ENCODE measurements at regions not wholly inside any gene's neighbourhood (a gene's known extent, or its start where the extent isn't known, plus 50 kb on each side); places are given as distances from the start of the nearest gene placed in this dataset.

DNA sequence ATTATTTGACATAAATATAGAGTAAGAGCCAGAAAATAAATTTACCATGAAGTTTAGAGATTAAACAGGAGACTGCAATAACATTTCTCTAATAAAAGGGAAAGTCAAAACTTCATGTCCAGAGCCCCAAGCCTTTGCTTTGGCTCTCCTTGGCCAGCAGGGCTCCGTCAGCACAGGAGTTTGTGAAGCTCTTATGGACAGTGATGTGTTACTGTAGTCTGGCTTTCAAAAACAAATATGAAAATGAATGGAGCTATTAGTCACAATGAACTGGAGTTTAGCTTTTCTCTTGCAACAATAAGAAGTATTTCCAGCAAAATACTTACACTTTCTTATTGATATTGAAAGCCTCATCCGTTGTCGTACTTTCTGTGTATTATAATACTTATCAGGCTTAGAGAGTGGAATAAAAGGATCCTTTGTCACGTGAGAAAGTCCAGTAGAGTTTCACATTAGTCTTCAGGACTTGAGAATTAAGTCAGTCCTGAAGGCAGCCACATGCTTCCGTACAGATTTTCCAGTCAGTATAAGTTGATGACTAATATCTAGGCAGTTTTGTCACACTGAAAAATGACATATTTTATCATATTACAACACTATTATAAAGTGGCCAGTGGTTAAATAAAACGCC, 117.0 kb upstream of the PRL start:
- Mint-ChIP-seq H3K9me3 (peaks cover 6% of the 10 kb centered on the region), H3K4me3 (no peak overlapping the region), H3K4me1 (ENCODE audit: low read depth) (no peaks in the 10 kb centered on the region), H3K27ac (no peak overlapping the region), H3K27me3 (no peaks in the 10 kb centered on the region), H3K36me3 (ENCODE audit: low read depth) (no peaks in the 10 kb centered on the region)
- intact Hi-C loops (cut with micrococcal nuclease), result no loop called here

DNA sequence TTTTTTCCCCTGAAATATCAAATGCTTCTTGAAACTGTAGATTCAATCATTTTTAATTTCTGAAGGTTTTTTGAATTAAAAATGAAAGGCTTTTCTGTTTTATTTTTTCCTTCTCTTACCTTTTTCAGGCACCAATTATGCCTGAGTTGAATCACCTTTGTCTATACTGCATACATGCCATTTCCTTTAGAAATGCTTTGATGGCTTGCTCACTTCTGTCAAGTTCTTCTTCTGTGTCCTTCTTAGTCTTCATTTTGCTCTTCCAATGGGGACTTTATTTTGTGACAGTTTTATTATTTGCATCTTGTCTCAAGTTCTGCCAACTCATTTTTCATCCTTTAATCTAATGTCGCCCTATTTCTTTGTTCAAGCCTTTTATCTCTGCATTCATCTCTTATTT, 121.9 kb upstream of the PRL start:
- no peaks in the 10 kb centered on the region for H3K4me1 Mint-ChIP-seq (ENCODE audit: low read depth)

DNA sequence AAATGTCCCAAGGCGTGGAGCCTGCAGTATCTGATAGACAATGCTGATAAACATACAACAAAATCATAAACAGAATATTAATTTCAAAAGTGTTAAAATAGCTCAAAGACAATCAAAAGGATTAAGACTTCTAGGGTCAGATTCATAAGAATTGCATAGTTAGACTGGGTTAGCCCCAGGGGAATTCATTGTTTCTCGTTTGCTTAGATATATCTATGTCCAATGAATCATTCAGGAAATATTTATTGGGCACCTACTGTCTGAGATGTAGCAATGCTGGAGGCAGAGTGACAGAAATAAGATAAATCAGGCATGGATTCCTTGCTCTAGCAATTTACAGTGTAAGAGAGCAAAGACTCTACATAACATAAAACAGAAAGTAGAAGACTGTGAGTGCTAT, 124.4 kb upstream of the PRL start:
- Mint-ChIP-seq H3K9me3 (peaks cover 24% of the 10 kb centered on the region), H3K4me1 (ENCODE audit: low read depth) (no peaks in the 10 kb centered on the region), H3K4me3 (no peak overlapping the region), H3K27me3 (no peaks in the 10 kb centered on the region), H3K36me3 (ENCODE audit: low read depth) (no peaks in the 10 kb centered on the region), H3K27ac (no peak overlapping the region)
- intact Hi-C loops (cut with micrococcal nuclease), result no loop called here

More for the DNA sequence above, 121.9 kb upstream of the PRL start:
- H3K36me3 Mint-ChIP-seq (ENCODE audit: low read depth), result no peaks in the 10 kb centered on the region
- H3K9me3 Mint-ChIP-seq, result peaks cover 24% of the 10 kb centered on the region
- H3K4me3 Mint-ChIP-seq, result no peak overlapping the region
- H3K27ac Mint-ChIP-seq, result no peak overlapping the region
- intact Hi-C loops (cut with micrococcal nuclease), result no loop called here
- no peaks in the 10 kb centered on the region for H3K27me3 Mint-ChIP-seq

DNA sequence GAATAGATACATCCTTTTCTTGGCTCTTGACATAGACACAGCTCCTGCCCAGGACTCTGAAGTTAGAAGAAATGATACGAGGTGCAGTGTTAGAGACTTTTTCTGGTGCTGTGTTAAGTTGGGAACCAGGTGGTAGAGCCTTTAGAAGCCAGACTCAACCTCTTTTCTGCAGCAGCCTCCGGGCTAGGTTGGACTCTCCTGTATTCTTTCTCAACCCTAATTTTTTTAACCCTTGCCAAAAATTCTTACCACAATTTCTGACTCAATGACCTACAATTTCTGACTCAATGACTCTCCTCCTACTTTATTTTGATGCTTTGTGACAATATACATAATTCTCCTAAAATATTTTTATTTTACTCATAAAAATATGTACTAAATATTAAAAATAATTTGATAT, 127.4 kb upstream of the PRL start:
- H3K36me3 Mint-ChIP-seq (ENCODE audit: low read depth), result no peaks in the 10 kb centered on the region
- no peaks in the 10 kb centered on the region for H3K27me3 Mint-ChIP-seq
- no peak overlapping the region for H3K27ac Mint-ChIP-seq
- H3K9me3 Mint-ChIP-seq, result peaks cover 15% of the 10 kb centered on the region
- no peaks in the 10 kb centered on the region for H3K4me1 Mint-ChIP-seq (ENCODE audit: low read depth)
- intact Hi-C loops (cut with micrococcal nuclease), result no loop called here
- no peak overlapping the region for H3K4me3 Mint-ChIP-seq

DNA sequence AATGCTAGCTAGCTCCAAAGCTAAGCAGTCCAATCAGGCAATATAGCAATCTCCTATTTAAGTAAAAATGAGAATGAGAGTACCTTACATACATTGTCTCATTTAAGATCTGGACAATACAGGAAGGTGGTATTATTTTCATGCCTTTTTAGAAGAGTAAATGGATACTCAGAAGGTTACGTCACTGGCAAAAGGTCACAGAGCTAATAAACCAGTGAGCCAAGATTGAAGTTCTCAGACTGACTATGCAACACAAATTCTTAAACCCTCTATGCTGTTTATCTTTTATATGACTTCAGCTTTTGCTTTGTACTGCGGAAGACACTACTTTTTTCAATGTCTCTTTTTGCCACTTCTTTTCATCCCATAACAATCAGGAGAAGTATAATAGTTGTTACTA, 135.2 kb upstream of the PRL start:
- Mint-ChIP-seq H3K27me3 (no peaks in the 10 kb centered on the region), H3K9me3 (peaks cover 8% of the 10 kb centered on the region), H3K4me1 (ENCODE audit: low read depth) (no peaks in the 10 kb centered on the region)

DNA sequence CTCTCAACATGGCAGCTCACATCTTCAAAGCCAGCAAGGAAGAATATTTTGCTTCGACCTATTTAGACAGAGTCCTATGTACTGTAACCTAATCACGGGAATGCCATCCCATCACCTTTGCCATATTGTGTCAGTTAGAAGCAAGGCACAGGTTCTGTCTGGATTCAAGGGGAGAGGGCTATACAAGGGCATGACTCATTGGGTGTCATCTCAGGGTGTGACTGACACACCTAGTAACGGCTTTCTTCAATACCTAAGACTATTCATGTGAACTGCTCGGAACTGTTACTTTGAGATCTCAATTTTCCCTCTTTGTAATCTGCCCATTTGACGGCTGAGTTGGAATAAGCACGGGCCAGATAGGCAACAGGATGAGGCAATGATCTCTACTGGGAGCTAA, 135.6 kb upstream of the HDGFL1 start:
- Mint-ChIP-seq H3K36me3 (ENCODE audit: low read depth) (no peaks in the 10 kb centered on the region), H3K9me3 (peaks cover 8% of the 10 kb centered on the region), H3K27ac (no peak overlapping the region), H3K4me3 (no peak overlapping the region), H3K4me1 (ENCODE audit: low read depth) (no peaks in the 10 kb centered on the region), H3K27me3 (no peaks in the 10 kb centered on the region)
- intact Hi-C loops (cut with micrococcal nuclease), result no loop called here

More for the DNA sequence above, 135.2 kb upstream of the PRL start:
- Mint-ChIP-seq H3K36me3 (ENCODE audit: low read depth) (no peaks in the 10 kb centered on the region), H3K27ac (no peak overlapping the region), H3K4me3 (no peak overlapping the region)
- intact Hi-C loops (cut with micrococcal nuclease), result no loop called here

DNA sequence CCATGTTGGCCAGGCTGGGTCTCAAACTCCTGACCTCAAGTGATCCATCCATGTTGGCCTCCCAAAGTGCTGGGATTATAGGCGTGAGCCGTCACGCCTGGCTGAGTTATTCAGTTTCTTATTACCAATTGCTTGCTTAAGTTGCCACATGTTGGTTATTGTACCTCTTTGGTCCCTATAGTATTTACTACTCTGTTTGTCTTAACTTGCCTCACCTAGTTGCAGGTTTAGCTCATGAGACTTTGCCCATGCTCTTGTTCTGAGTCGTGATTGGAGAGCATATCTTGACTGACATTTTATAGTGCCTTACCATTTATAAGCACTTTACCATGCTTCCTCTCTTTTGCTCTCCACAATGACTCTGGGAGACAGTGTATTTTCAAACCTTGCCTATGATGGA, 134.2 kb upstream of the HDGFL1 start:
- intact Hi-C loops (cut with micrococcal nuclease), result no loop called here
- Mint-ChIP-seq H3K27ac (no peak overlapping the region), H3K27me3 (no peaks in the 10 kb centered on the region), H3K9me3 (peaks cover 8% of the 10 kb centered on the region), H3K4me3 (no peak overlapping the region), H3K36me3 (ENCODE audit: low read depth) (no peaks in the 10 kb centered on the region), H3K4me1 (ENCODE audit: low read depth) (no peaks in the 10 kb centered on the region)

DNA sequence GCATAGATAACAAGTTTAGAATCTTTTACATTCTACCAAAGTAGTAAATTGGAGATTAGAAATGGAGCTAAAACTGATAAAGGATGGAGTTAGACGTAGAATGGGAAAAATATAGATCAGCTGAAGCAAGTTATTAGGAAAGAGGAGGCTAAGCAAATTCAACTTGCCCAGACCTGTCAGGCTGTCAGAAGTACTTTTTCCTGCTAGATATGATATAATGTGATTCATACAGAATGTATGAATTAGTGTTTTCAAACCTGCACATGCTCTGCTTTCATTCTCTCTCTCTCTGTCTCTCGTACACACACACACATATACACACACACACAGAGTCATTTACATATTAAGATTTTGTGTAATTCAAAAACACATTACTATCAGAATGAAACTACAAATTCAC, 133.2 kb upstream of the HDGFL1 start:
- Mint-ChIP-seq H3K27ac (no peak overlapping the region), H3K4me1 (ENCODE audit: low read depth) (no peaks in the 10 kb centered on the region), H3K36me3 (ENCODE audit: low read depth) (no peaks in the 10 kb centered on the region), H3K27me3 (no peaks in the 10 kb centered on the region), H3K4me3 (no peak overlapping the region), H3K9me3 (peaks cover 8% of the 10 kb centered on the region)
- intact Hi-C loops (cut with micrococcal nuclease), result no loop called here

DNA sequence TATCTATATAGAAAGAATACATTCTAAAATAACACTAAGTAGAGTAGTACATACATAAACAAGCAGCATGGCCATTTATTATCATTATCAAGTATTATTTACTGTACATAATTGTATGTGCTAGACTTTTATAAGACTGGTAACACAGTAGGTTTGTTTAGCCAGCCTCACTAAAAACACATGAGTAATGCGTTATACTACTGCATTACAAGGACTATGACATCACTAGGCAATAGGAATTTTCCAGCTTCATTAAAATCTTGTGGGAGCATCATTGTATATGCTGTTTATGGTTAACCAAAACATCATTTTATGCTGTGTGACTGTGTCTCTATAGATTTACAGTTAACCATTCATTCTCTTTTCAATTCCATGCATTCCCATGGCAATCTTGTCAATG, 131.7 kb upstream of the HDGFL1 start:
- Mint-ChIP-seq H3K4me3 (no peak overlapping the region), H3K27me3 (no peaks in the 10 kb centered on the region), H3K4me1 (ENCODE audit: low read depth) (no peaks in the 10 kb centered on the region), H3K27ac (no peak overlapping the region), H3K36me3 (ENCODE audit: low read depth) (no peaks in the 10 kb centered on the region), H3K9me3 (peaks cover 8% of the 10 kb centered on the region)
- intact Hi-C loops (cut with micrococcal nuclease), result no loop called here

DNA sequence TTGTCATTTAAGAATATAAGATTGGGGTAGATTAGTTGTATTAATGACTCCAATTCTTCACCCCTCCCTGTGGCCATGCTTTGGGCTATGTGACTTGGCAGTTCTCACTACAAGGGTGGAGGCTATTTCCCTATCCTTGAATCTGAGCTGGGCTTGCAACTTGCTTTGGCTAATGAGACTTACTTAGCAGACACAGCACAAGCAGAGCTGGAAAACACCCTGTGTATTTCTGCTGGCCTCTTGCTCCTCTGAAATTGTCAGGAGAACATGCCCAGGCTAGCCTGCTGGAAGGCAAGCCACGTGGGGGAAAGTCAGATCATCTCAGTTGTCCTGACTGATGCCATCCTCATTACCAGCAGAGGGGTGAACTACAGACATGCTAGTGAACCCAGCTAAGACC, 126.5 kb upstream of the HDGFL1 start:
- H3K27me3 Mint-ChIP-seq, result no peaks in the 10 kb centered on the region
- intact Hi-C loops (cut with micrococcal nuclease), result no loop called here
- no peaks in the 10 kb centered on the region for H3K4me1 Mint-ChIP-seq (ENCODE audit: low read depth)
- H3K4me3 Mint-ChIP-seq, result no peak overlapping the region
- no peaks in the 10 kb centered on the region for H3K36me3 Mint-ChIP-seq (ENCODE audit: low read depth)
- H3K27ac Mint-ChIP-seq, result no peak overlapping the region
- H3K9me3 Mint-ChIP-seq, result no peaks in the 10 kb centered on the region

DNA sequence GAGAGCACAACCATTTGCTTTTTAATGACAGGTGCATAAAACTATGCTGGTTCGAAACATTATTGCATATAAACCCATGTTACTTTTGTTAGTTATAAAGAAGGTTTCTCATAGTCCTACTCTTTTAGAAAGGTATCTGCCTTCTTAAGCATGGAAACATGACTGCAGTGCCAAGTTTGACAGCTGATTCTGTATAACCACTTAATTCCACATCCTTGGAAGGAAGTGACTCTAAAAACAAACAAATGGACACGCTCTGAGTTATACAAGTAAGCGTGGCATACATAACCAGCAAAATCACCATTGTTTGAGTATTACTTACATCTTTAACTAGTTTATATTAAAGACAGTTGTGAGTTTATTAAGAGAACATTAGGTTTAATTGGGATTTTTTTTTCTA, 125.0 kb upstream of the HDGFL1 start:
- Mint-ChIP-seq H3K36me3 (ENCODE audit: low read depth) (no peaks in the 10 kb centered on the region), H3K9me3 (no peaks in the 10 kb centered on the region), H3K27me3 (no peaks in the 10 kb centered on the region), H3K27ac (no peak overlapping the region), H3K4me3 (no peak overlapping the region), H3K4me1 (ENCODE audit: low read depth) (no peaks in the 10 kb centered on the region)
- intact Hi-C loops (cut with micrococcal nuclease), result no loop called here

DNA sequence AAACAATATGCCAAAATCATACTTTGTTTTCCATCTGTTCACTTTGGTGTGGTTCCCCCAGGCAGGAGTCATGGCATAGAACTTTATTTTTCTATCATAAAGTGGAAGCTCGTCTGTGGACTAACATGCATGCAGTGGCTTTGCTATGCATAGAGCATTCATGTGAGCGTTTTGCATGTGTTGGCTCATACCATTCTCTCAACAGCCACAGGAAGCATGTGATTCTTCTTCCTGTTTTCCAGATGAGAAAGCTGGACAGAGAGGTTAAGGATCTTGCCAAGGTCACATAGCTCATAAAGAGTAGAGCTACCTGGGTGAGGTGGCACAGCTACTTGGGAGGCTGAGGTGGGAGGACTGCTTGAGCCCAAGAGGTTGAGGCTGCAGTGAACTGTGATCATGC, 123.4 kb upstream of the HDGFL1 start:
- H3K36me3 Mint-ChIP-seq (ENCODE audit: low read depth), result no peaks in the 10 kb centered on the region
- intact Hi-C loops (cut with micrococcal nuclease), result no loop called here
- no peak overlapping the region for H3K27ac Mint-ChIP-seq
- H3K4me1 Mint-ChIP-seq (ENCODE audit: low read depth), result no peaks in the 10 kb centered on the region
- no peaks in the 10 kb centered on the region for H3K9me3 Mint-ChIP-seq
- no peak overlapping the region for H3K4me3 Mint-ChIP-seq
- no peaks in the 10 kb centered on the region for H3K27me3 Mint-ChIP-seq

DNA sequence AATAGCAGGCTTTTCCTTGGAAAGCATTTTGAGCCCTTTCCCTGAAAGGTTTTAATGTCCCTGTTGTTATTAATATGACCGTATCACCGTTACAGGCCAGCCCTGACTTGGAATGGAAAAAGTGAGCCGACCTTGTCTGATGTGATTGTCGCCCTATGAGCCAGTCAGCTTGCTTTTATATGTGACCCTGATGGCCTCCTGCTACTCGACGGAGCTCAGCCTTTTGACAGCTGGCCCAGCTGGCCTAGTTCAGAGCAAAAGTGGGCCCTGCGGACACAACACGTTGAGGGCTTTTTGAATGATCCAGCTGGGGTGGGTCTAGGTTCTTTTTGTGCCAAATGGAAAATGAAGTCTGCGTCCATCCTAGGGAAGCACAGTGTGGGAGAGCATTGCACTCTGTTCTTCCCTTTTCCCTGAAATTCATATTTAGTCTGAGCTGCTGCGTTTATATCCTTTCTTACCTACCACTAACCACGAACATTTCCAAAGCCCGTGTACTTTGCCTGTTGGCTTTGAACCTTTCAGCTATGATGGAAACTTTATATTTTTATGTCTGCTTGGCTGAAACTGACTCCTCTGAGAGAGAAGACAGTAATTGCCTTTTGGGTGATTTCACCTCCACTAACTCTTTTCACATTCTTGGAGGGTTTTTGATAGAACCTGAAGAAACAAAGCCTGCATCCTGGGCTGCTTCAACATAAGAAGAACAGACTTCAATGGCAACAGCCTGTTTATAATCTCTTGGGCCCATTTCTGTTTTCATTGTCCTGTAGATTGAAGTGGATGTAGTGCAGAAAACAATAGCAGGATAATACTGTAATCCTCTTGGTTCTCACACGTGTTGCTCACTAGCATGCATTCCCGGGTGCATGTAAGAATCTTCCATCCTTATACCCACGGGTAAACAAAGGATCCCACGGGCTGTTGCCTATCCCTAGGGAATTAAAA, 121.8 kb upstream of the HDGFL1 start:
- Mint-ChIP-seq H3K27me3 (no peaks in the 10 kb centered on the region), H3K4me1 (ENCODE audit: low read depth) (no peaks in the 10 kb centered on the region), H3K4me3 (no peak overlapping the region), H3K9me3 (peaks cover 10% of the 10 kb centered on the region), H3K27ac (no peak overlapping the region), H3K36me3 (ENCODE audit: low read depth) (no peaks in the 10 kb centered on the region)
- intact Hi-C loops (cut with micrococcal nuclease), result no loop called here

DNA sequence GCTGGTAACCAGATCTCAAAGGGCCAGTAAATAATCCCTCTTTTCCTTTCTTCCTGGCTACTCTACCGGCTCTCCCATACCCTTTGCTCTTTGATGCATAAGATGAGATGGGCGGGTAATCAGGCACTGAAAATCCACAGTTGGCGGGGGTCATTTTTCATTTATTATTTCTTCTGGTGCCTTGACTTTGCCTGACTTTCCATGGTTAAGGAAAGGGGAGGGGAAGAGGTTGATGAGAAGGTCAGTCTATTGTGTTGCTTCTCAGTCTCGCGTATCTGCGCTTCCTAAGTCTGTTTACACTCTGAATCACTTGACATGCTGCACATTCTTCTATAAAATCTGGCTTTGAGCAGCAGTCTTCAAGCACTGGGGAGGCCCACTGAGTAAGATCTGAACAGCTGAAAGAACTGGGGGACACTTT, 121.1 kb upstream of the HDGFL1 start:
- intact Hi-C loops (cut with micrococcal nuclease), result no loop called here
- no peak overlapping the region for H3K27ac Mint-ChIP-seq
- H3K27me3 Mint-ChIP-seq, result no peaks in the 10 kb centered on the region
- peaks cover 16% of the 10 kb centered on the region for H3K9me3 Mint-ChIP-seq
- no peaks in the 10 kb centered on the region for H3K4me1 Mint-ChIP-seq (ENCODE audit: low read depth)
- H3K36me3 Mint-ChIP-seq (ENCODE audit: low read depth), result no peaks in the 10 kb centered on the region
- H3K4me3 Mint-ChIP-seq, result no peak overlapping the region

All from dendritic cell treated with granulocyte-macrophage colony-stimulating factor and Interleukin-4, amounts not matched to agents 40 ng/mL and 50 ng/mL, for 4 days (primary cell).